Uterus (tissue), 2 donors: ENCODE measurements at regions not wholly inside any gene's neighbourhood (a gene's known extent, or its start where the extent isn't known, plus 50 kb on each side); places are given as distances from the start of the nearest gene placed in this dataset.

ENCODE experiments used
- CTCF ChIP-seq, 4 experiments: fragments of 200-600 bp in 2 of 4; fragments of 450-650 bp in 2 of 4; sonication (generic) in 2 of 4; IDR thresholded peaks; one replicate each; pipeline ENCODE4 v1.5.1; 2016 to 2019; ENCODE audit warnings: antibody characterized with exemption in 4 of 4, mild to moderate bottlenecking in 2 of 4, moderate library complexity in 1 of 4
- POLR2A ChIP-seq, 2 donors: fragments of 450-650 bp; IDR thresholded peaks; one replicate each; pipeline ENCODE4 v1.6.1; 2016; ENCODE audit warnings: antibody characterized with exemption in 2 of 2, mild to moderate bottlenecking in 1 of 2, moderate library complexity in 1 of 2

- no peak for TF ChIP-seq CTCF (IDR thresholded peaks at IDR 0.05)
- no peak for TF ChIP-seq POLR2A (IDR thresholded peaks at IDR 0.05)
Observed at GRCh38 chr1:208538587-208538986, 294.4 kb upstream of the PLXNA2 start.
